ENCODE measurements at regions not wholly inside any gene's neighbourhood (a gene's known extent, or its start where the extent isn't known, plus 50 kb on each side); places are given as distances from the start of the nearest gene placed in this dataset.
"Not testable (repeated sequence)": the region's sequence is repeated elsewhere in the genome, so short reads cannot be mapped to it uniquely, and the experiment has no call there.

DNA sequence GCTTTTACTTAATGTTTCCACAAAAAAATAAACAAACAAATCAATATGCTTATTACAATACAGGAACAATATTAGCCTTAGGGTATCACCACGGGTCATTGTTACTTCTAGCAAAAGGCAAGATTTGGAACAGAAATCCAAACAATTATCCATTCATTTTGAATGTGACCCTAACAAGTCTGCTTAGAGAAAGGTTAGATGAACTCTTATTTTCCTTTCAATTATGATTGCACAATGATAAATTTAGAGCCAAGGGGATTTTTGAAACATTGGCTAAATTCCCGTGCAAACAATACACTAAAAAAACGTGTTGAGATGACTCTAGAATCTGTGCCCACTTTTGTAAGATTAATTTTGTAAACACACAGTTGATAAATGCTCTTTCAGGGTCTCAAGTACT lies 474.7 kb downstream of the PCDH7 start:
- Histone ChIP-seq H3K79me2 (ENCODE audit: insufficient read depth, low read depth, low read length) (no peaks in the 10 kb centered on the region), H3K36me3 (ENCODE audit: insufficient read depth, low read length) (no peaks in the 10 kb centered on the region), H2AFZ (ENCODE audit: low read length) (no peak overlapping the region), H3K9me2 (ENCODE audit: insufficient read depth, low read length) (no peaks in the 10 kb centered on the region), H3K4me2 (ENCODE audit: low read length) (no peak overlapping the region), H3K4me1 (ENCODE audit: insufficient read depth, low read length, poor library complexity, severe bottlenecking) (no peaks in the 10 kb centered on the region), H3K9me3 (ENCODE audit: low read length) (no peaks in the 10 kb centered on the region), H4K20me1 (ENCODE audit: insufficient read depth, low read length) (no peaks in the 10 kb centered on the region), H3K4me3 (ENCODE audit: low read depth, low read length, poor library complexity, severe bottlenecking) (no peak overlapping the region), H3K27ac (ENCODE audit: low read depth, low read length, poor library complexity, severe bottlenecking) (no peak overlapping the region)
- TF ChIP-seq, protein P1, sequence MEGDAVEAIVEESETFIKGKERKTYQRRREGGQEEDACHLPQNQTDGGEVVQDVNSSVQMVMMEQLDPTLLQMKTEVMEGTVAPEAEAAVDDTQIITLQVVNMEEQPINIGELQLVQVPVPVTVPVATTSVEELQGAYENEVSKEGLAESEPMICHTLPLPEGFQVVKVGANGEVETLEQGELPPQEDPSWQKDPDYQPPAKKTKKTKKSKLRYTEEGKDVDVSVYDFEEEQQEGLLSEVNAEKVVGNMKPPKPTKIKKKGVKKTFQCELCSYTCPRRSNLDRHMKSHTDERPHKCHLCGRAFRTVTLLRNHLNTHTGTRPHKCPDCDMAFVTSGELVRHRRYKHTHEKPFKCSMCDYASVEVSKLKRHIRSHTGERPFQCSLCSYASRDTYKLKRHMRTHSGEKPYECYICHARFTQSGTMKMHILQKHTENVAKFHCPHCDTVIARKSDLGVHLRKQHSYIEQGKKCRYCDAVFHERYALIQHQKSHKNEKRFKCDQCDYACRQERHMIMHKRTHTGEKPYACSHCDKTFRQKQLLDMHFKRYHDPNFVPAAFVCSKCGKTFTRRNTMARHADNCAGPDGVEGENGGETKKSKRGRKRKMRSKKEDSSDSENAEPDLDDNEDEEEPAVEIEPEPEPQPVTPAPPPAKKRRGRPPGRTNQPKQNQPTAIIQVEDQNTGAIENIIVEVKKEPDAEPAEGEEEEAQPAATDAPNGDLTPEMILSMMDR (conservative IDR thresholded peaks at IDR 0.05; ENCODE audit: low read length) = no peak
- TF ChIP-seq EZH2phosphoT487 (IDR thresholded peaks at IDR 0.05; ENCODE audit: borderline replicate concordance, low read depth, low read length) = no peak
- CTCF ChIA-PET (ENCODE audit: unreplicated experiment) = no interaction called here
- BruUV-seq (replicated peaks) = no TSS peak
- intact Hi-C loops (cut with micrococcal nuclease; ENCODE audit: unreplicated experiment) = no loop called here
- POLR2A ChIA-PET = no interaction called here
- DNase-seq (ENCODE audit: low spot score) = no peak

DNA sequence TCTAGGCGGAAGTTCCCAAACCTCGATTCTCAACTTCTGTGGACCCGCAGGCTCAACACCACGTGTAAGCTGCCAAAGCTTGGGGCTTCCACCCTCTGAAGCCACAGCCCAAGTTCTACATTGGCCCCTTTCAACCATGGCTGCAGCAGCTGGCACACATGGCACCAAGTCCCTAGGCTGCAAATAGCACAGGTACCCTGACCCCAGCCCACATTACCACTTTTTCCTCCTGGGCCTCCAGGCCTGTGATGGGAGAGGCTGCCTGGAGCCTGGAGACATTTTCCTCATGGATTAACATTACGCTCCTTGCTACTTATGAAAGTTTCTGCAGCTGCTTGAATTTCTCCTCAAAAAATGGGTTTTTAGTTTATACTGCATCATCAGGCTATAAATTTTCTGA lies 479.5 kb downstream of the PCDH7 start:
- Histone ChIP-seq H3K79me2 (ENCODE audit: insufficient read depth, low read depth, low read length) (no peaks in the 10 kb centered on the region), H4K20me1 (ENCODE audit: insufficient read depth, low read length) (no peaks in the 10 kb centered on the region), H3K9me3 (ENCODE audit: low read length) (no peaks in the 10 kb centered on the region), H3K36me3 (ENCODE audit: insufficient read depth, low read length) (no peaks in the 10 kb centered on the region), H3K4me2 (ENCODE audit: low read length) (no peak overlapping the region), H3K4me1 (ENCODE audit: insufficient read depth, low read length, poor library complexity, severe bottlenecking) (no peaks in the 10 kb centered on the region), H3K9me2 (ENCODE audit: insufficient read depth, low read length) (no peaks in the 10 kb centered on the region), H3K27ac (ENCODE audit: low read depth, low read length, poor library complexity, severe bottlenecking) (no peak overlapping the region), H2AFZ (ENCODE audit: low read length) (no peak overlapping the region), H3K4me3 (ENCODE audit: low read depth, low read length, poor library complexity, severe bottlenecking) (no peak overlapping the region)
- TF ChIP-seq EZH2phosphoT487 (IDR thresholded peaks at IDR 0.05; ENCODE audit: borderline replicate concordance, low read depth, low read length) = no peak
- TF ChIP-seq, protein P1 (conservative IDR thresholded peaks at IDR 0.05; ENCODE audit: low read length) = no peak
- intact Hi-C loops (cut with micrococcal nuclease; ENCODE audit: unreplicated experiment) = no loop called here
- DNase-seq (ENCODE audit: low spot score) = no peak
- BruUV-seq (replicated peaks) = no TSS peak
- CTCF ChIA-PET (ENCODE audit: unreplicated experiment) = no interaction called here
- POLR2A ChIA-PET = interaction anchor here (0.6 kb wide), 1 partner anchor 9 kb away, joined by 5 read pairs; no protein-coding TSS in a partner anchor

DNA sequence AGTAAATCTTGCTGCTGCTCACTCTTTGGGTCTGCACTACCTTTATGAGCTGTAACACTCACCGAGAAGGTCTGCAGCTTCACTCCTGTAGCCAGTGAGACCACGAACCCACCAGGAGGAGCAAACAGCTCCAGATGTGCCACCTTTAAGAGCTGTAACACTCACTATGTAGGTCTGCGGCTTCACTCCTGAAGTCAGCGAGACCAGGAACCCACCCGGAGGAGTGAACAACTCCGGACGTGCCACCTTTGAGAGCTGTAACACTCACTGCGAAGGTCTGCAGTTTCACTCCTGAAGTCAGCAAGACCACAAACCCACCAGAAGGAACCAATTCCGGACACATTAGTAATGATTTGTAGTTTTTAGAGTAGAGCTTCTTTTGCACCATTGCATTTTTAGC lies 481.9 kb downstream of the PCDH7 start:
- CTCF ChIA-PET (ENCODE audit: unreplicated experiment); H3K79me2 ChIP-seq (ENCODE audit: insufficient read depth, low read depth, low read length); intact Hi-C loops (cut with micrococcal nuclease; ENCODE audit: unreplicated experiment); H3K27ac ChIP-seq (ENCODE audit: low read depth, low read length, poor library complexity, severe bottlenecking); POLR2A ChIA-PET; H3K4me2 ChIP-seq (ENCODE audit: low read length); H3K36me3 ChIP-seq (ENCODE audit: insufficient read depth, low read length); H3K9me2 ChIP-seq (ENCODE audit: insufficient read depth, low read length); H3K4me3 ChIP-seq (ENCODE audit: low read depth, low read length, poor library complexity, severe bottlenecking); H2AFZ ChIP-seq (ENCODE audit: low read length); BruUV-seq (replicated peaks); H3K9me3 ChIP-seq (ENCODE audit: low read length); H3K4me1 ChIP-seq (ENCODE audit: insufficient read depth, low read length, poor library complexity, severe bottlenecking); H4K20me1 ChIP-seq (ENCODE audit: insufficient read depth, low read length); DNase-seq (ENCODE audit: low spot score): not testable (repeated sequence)
